GM23338 (cell line): ENCODE measurements at regions not wholly inside any gene's neighbourhood (a gene's known extent, or its start where the extent isn't known, plus 50 kb on each side); places are given as distances from the start of the nearest gene placed in this dataset.
A peak's percentile ranks its signal among the peaks of the same experiment; 100 is the strongest.

Experiments used
- ATAC-seq: fragments of 200-7000 bp; cut with Tn5 transposase; 3 replicates; pipeline ENCODE4 v1.9.1; 2020
- DNase-seq: peaks from one replicate; pipeline ENCODE4 v3.0.0-alpha.2; 2015; ENCODE audit warnings: low spot score
- H2AFZ ChIP-seq: fragments of 200-600 bp; sonication (generic); 2 replicates; pipeline ENCODE4 v1.8.0; 2016; ENCODE audit warnings: antibody characterized with exemption, mild to moderate bottlenecking, moderate library complexity
- H3F3A ChIP-seq: fragments of 200-600 bp; sonication (generic); replicated peaks from 2 replicates; pipeline ENCODE4 v1.8.0; 2017; ENCODE audit warnings: antibody characterized with exemption, mixed run types, low read depth
- H3K27ac ChIP-seq: fragments of 200-600 bp; sonication (generic); 2 replicates; pipeline ENCODE4 v1.6.1; 2016; ENCODE audit warnings: low read depth
- H3K27me3 ChIP-seq: fragments of 200-600 bp; sonication (generic); 2 replicates; pipeline ENCODE4 v1.8.0; 2016; ENCODE audit warnings: mild to moderate bottlenecking, mixed run types, moderate library complexity; ENCODE audit not compliant: insufficient read depth
- H3K36me3 ChIP-seq: fragments of 200-600 bp; sonication (generic); 2 replicates; pipeline ENCODE4 v1.8.0; 2016; ENCODE audit warnings: mild to moderate bottlenecking; ENCODE audit not compliant: insufficient read depth
- H3K4me1 ChIP-seq: fragments of 200-600 bp; sonication (generic); 2 replicates; pipeline ENCODE4 v1.8.0; 2016; ENCODE audit warnings: mild to moderate bottlenecking, moderate library complexity; ENCODE audit not compliant: insufficient read depth
- H3K4me2 ChIP-seq: fragments of 200-600 bp; sonication (generic); 2 replicates; pipeline ENCODE4 v1.7.1; 2017; ENCODE audit warnings: mixed run types
- H3K4me3 ChIP-seq: fragments of 200-600 bp; sonication (generic); 2 replicates; pipeline ENCODE4 v1.6.1; 2016; ENCODE audit warnings: mixed run types
- H3K79me2 ChIP-seq: fragments of 200-600 bp; sonication (generic); replicated peaks from 2 replicates; pipeline ENCODE4 v1.8.0; 2017; ENCODE audit warnings: mild to moderate bottlenecking; ENCODE audit not compliant: insufficient read depth
- H3K9me2 ChIP-seq: fragments of 200-600 bp; sonication (generic); 2 replicates; pipeline ENCODE4 v1.8.0; 2017; ENCODE audit not compliant: insufficient read depth
- H4K20me1 ChIP-seq: fragments of 200-600 bp; sonication (generic); replicated peaks from 2 replicates; pipeline ENCODE4 v1.8.0; 2017; ENCODE audit warnings: mild to moderate bottlenecking; ENCODE audit not compliant: insufficient read depth
- H3K27ac Mint-ChIP-seq: 2 replicates; pipeline ENCODE4 v1.8.0; 2020; ENCODE audit warnings: inconsistent platforms, mild to moderate bottlenecking, moderate library complexity, mixed read lengths
- H3K27me3 Mint-ChIP-seq: 3 replicates; pipeline ENCODE4 v1.8.0; 2022; ENCODE audit warnings: low read depth, mild to moderate bottlenecking, moderate library complexity, mixed read lengths, inconsistent platforms; ENCODE audit not compliant: insufficient read depth, poor library complexity
- H3K36me3 Mint-ChIP-seq: 3 replicates; pipeline ENCODE4 v1.8.0; 2021; ENCODE audit warnings: low read depth, mild to moderate bottlenecking, inconsistent platforms, moderate library complexity, mixed read lengths
- H3K4me1 Mint-ChIP-seq: 3 replicates; pipeline ENCODE4 v1.8.0; 2020; ENCODE audit warnings: mild to moderate bottlenecking, inconsistent platforms, mixed read lengths
- H3K4me3 Mint-ChIP-seq: 3 replicates; pipeline ENCODE4 v1.8.0; 2021; ENCODE audit warnings: moderate library complexity, mild to moderate bottlenecking, inconsistent platforms, mixed read lengths
- H3K9me3 Mint-ChIP-seq: 3 replicates; pipeline ENCODE4 v1.8.0; 2020; ENCODE audit warnings: moderate library complexity, mild to moderate bottlenecking, inconsistent platforms, mixed read lengths
- CREB1 ChIP-seq: fragments of 250-450 bp; sonication (Bioruptor Pico); IDR thresholded peaks from 2 replicates; pipeline ENCODE4 v1.5.0; 2020; ENCODE audit warnings: low read depth, mild to moderate bottlenecking, moderate library complexity
- NANOG ChIP-seq: IDR thresholded peaks from 2 replicates; pipeline ENCODE4 v1.6.1; 2016; ENCODE audit warnings: antibody characterized with exemption, borderline replicate concordance
- REST ChIP-seq: IDR thresholded peaks from one replicate; pipeline ENCODE4 v1.6.1; 2018; ENCODE audit warnings: antibody characterized with exemption; ENCODE audit not compliant: unreplicated experiment
- STAT1 ChIP-seq: IDR thresholded peaks from one replicate; pipeline ENCODE4 v1.6.1; 2016; ENCODE audit warnings: antibody characterized with exemption; ENCODE audit not compliant: unreplicated experiment
- ZNF462 ChIP-seq: fragments of 250-450 bp; sonication (Bioruptor Pico); IDR thresholded peaks from 2 replicates; pipeline ENCODE4 v1.5.0; 2020; ENCODE audit warnings: mild to moderate bottlenecking, moderate library complexity

GRCh38 chr10:6364283-6364682 is 161.6 kb downstream of the PFKFB3 start (continued):
- no peak for TF ChIP-seq ZNF462 (CRISPR knock-in tag)

GRCh38 chr10:6364893-6365292 is 162.2 kb downstream of the PFKFB3 start:
- peak; percentile 21 for ATAC-seq
- H2AFZ ChIP-seq = no peak overlapping the region
- Mint-ChIP-seq H3K36me3 (no peaks in the 10 kb centered on the region; the same call in 2 of the 3 replicates), H3K9me3 (0 out of 3 replicates have a peak, but pooled peaks cover 3% of the 10 kb centered on the region), H3K4me1 (peaks cover 26% of the 10 kb centered on the region), H3K27me3 (peaks cover 2% of the 10 kb centered on the region), H3K27ac (no peak overlapping the region), H3K4me3 (no peak overlapping the region)
- H3K9me2 ChIP-seq = no peaks in the 10 kb centered on the region
- no peaks in the 10 kb centered on the region for H4K20me1 ChIP-seq
- no peaks in the 10 kb centered on the region for H3K36me3 ChIP-seq
- no peak for DNase-seq
- no peak overlapping the region; the same call in 1 of the 2 replicates for H3K4me2 ChIP-seq
- H3K79me2 ChIP-seq = no peaks in the 10 kb centered on the region
- peak overlapping the region; percentile 41; the same call in 1 of the 2 replicates for H3K27ac ChIP-seq
- no peaks in the 10 kb centered on the region for H3F3A ChIP-seq
- no peak overlapping the region for H3K4me3 ChIP-seq
- peaks cover 35% of the 10 kb centered on the region for H3K4me1 ChIP-seq
- no peaks in the 10 kb centered on the region for H3K27me3 ChIP-seq
- TF ChIP-seq ZNF462 (CRISPR knock-in tag) (no peak), CREB1 (CRISPR knock-in tag) (no peak), REST (no peak), STAT1 (no peak), NANOG (no peak)
